Prostate gland (tissue), 2 donors: ENCODE measurements at regions not wholly inside any gene's neighbourhood (a gene's known extent, or its start where the extent isn't known, plus 50 kb on each side); places are given as distances from the start of the nearest gene placed in this dataset.

Experiments used
- CTCF ChIP-seq, 4 experiments: fragments of 200-600 bp in 2 of 4; fragments of 450-650 bp in 2 of 4; sonication (generic) in 2 of 4; IDR thresholded peaks; 1 replicate in 3 of 4; 2 replicates in 1 of 4; pipeline ENCODE4 v1.5.1; 2016 to 2019; ENCODE audit warnings: antibody characterized with exemption in 4 of 4, mild to moderate bottlenecking in 2 of 4, moderate library complexity in 2 of 4
- POLR2A ChIP-seq: fragments of 450-650 bp; IDR thresholded peaks from one replicate; pipeline ENCODE4 v1.6.1; 2016; ENCODE audit warnings: antibody characterized with exemption, mild to moderate bottlenecking

GRCh38 chr12:20184514-20184913, 183.8 kb upstream of the PDE3A start:
- TF ChIP-seq CTCF (IDR thresholded peaks at IDR 0.05) = no peak
- TF ChIP-seq POLR2A = no peak
